Limb (tissue), 2 donors: ENCODE measurements at regions not wholly inside any gene's neighbourhood (a gene's known extent, or its start where the extent isn't known, plus 50 kb on each side); places are given as distances from the start of the nearest gene placed in this dataset.

Source experiments
- DNase-seq, 2 donors: peaks; one replicate each; pipeline ENCODE4 v3.0.0-alpha.2; 2016; ENCODE audit errors: extremely low spot score in 2 of 2

DNA sequence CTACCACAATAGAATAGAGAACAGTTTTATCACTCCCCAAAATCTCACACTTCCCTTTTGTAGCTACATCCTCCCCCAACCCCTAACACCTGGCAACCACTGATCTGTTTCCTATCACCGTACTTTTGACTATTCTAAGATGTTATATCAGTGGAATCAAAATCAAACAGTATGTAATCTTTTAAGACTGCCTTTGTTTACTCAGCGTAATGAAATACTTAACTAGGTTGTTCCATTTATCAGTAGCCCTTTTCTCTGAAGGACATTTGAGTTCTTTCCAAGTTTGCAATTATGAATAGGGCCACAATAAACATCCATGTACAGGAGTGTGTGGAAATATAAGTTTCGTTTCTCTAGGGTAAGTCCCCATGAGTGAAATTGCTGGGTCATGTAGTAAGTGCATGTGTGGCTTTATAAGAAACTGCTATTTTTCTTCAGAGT lies 372.3 kb downstream of the SV2B start:
- DNase-seq = no peak

DNA sequence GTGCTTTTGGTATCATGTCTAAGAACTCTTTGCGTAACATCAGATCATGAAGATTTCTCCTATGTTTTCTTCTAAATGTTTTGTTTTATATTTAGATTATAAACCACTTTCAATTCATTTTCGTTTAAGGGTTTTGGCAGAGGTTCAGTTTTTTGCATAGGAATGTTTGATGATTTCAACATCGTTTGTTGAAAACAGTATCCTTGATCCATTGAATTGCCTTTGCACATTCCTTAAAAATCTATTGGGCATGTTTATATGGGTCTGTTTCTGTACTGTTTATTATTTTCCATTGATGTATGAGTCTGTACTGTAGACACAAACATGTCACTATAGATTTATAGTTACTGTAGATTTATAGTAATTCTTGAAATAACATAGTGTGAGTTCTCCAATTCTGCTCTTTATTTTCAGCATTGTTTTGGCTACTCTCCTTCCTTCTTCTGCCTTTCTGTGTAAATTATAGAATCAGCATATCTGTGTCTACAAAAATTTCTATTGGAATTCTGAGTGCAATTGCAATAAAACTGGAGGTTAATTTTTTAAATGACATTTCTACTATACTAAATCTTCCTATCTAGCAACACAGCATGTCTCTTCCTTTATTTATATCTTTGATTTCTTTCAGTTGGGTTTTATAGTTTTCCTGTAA lies 374.0 kb downstream of the SV2B start:
- no peak for DNase-seq

DNA sequence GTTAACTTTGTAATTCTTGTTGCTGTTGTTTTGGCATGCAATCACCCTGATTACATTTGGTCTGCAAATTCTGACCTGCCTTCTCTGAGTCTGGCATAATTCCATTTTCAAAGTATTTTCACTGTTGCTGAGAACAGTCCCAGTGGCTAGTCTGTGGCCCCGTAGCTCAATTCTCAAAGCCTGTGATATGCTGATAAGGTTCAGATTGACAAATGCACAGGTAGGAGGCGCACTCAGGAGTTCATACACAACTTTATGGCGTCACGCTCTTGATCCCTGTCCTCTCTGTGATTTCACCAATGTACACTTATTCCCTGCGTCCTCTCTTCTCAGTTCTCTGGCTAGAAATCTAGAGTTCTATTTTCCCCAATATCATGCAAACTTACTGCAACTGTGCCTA lies 376.6 kb upstream of the SLCO3A1 start:
- DNase-seq = no peak

DNA sequence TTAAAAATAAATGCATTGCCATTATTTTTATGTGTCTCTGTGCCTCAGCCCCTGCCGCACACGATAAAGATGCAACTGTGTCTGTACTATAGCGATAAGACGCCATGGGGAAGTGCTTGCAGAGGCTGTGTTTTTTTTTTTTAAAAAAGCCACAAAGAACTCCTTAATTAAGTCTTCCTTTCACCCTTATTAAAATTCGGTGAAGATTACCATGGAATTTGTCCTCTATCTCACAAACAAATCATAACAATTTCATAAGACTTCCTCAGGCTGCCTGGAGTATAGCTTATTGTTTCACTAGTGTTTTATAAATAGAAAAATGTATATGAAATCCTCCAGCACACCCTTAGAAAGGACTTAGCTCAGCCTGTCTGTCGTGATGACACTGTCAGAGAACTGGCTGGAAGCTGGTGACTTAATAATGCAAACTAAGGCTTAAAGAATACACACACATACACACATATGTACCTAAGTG lies 374.8 kb upstream of the SLCO3A1 start:
- DNase-seq = no peak

DNA sequence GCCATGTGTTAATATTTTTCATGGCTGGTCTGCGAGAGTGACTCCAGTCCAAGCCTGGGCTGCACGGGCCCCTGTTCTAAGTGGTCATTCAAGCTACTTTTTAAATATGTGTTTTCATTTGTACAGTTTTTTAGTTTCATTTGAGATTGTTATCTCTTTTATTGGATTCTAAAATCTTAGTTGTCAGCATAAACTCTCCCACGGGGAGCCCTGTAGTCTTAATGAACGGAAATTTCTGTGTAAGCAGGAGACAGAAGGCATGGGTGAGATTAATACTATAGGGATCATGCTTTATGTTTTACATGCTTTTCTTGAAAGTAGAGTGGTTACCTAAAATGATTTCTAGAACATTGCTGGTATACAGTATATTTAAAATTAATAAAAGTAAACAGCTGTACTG lies 373.1 kb upstream of the SLCO3A1 start:
- DNase-seq = no peak

DNA sequence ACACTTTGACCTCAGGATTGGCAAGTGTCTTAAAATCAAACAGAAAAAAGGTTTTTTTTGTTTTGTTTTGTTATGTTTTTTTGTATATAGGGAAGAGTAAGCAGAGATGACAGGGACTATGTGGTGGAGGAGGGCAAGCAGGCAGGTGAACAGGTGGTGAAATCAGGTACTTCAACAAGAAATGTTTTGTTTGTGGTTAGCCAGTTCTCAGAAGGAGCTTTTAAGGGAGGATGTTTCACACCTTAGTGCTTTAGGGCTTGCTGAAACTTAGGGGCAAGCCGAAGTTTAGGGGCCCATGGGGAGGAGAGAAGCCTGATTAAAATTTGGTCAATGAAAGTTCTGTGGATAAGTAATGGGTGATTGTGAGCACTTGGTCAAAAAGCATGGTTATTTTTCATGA lies 370.7 kb upstream of the SLCO3A1 start:
- no peak for DNase-seq

DNA sequence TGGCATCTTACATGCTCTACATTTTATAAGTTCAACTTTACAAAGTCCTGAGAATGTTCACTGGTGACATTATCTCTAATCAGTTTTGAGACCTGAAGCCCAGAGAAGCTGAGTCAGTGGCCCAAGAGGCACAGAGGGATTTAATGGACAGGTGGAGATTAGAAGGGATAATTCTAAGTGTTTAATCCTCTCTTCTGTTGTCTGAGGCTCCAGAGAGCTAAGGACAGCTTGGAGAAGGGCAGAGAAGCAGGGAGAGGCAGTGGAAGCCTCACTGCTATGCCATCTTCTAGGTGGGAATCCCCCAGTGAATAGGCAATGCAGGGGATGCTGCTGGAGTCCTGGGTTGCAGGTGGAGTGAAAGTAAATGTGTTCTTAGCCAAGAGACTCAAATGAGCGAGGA lies 369.4 kb upstream of the SLCO3A1 start:
- no peak for DNase-seq

GRCh38 chr15:91488452-91488851 lies 365.1 kb upstream of the SLCO3A1 start:
- DNase-seq = no peak

GRCh38 chr15:91490211-91490610 lies 363.3 kb upstream of the SLCO3A1 start:
- no peak for DNase-seq

GRCh38 chr15:91491101-91491950 lies 362.2 kb upstream of the SLCO3A1 start:
- DNase-seq = no peak

DNA sequence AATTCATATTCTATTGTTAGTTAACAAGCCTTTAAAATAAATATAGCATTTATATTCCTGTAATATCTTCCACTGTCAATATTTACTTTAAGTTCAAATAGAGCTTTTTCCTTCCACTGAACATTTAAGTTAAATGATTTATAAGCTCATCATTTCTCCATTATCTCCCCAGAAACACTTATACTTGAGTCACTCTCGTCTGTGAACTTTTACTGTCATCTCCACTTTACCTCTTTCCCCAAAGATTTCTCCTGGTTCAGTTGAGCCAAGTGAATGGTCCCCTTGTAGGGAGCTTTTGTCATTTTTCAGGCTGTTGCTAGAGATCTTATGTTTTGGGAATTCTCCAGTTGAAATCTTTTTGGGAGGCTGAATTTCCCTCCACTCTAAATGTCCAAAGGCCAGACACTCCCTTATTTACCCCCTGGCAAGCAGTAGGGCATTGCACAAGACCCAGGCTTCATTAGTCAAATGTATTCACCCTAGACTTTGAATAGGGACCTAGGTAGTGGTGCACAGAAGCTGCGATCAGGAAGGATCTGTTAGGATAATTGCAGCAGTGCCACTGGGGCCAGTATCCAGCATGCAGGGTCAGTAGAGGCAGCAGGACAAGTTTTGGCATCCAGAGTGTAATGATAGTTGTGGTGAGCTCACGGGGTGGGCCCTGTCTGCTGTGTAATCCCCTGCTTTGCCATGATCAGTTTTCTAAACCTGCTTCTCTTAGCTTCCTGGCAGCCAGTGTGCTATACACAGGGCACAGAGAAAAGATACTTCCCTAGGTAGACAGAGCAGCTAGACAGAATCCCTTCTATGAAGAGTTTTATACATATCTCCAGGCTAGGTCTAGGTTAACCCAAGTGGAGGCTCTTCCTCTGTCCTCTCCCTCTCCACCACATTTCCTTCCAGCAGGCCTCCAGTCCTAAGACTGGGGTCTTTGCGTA lies 356.5 kb upstream of the SLCO3A1 start:
- no peak for DNase-seq

DNA sequence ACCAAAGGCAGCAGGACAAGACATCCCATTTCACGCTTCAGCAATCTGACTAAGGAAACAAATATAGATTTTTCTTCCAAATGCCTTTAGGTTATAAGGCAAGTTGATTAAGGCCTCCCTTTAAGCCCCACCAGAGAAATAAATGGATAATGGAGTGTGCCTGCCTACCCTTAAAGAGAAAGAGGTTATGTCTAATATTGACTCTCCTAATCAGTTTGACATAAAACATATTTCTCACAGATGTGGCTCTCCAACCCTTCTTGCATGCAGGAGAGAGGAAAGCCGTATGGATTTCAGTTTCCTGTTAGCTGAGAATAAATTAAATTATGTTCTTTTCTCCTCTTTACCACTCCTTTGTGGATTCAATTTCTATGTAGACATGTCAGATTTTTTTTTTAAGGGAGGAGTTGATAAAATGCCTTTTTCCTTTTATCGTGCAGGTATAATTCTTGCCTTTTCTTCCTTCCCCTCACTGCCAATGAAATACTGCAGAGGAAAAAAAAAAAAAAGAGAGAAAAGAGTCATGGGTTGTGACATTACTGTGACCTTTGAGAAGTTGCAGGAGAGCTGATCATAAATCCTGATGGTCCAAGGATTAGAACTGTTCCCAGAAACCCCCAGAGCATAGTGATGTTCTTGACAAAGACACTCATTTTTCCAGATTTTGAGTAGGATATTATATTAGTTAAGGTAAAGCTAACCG lies 355.3 kb upstream of the SLCO3A1 start:
- DNase-seq = no peak

DNA sequence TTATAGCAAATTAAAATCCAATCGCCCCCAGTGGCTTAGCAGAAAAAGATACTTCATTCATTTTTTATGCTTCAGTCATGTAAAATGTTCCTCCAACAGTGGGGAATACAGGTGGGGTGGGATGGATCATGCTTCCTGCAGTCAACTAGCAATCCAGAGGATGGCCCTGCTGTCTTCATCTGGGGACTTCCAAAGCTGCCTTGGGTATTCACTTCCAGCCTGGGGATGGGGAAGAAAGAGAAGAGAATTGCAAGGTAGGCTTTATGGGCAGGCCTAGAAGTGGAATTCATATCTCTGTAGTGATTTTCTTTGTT lies 354.8 kb upstream of the SLCO3A1 start:
- DNase-seq = no peak

DNA sequence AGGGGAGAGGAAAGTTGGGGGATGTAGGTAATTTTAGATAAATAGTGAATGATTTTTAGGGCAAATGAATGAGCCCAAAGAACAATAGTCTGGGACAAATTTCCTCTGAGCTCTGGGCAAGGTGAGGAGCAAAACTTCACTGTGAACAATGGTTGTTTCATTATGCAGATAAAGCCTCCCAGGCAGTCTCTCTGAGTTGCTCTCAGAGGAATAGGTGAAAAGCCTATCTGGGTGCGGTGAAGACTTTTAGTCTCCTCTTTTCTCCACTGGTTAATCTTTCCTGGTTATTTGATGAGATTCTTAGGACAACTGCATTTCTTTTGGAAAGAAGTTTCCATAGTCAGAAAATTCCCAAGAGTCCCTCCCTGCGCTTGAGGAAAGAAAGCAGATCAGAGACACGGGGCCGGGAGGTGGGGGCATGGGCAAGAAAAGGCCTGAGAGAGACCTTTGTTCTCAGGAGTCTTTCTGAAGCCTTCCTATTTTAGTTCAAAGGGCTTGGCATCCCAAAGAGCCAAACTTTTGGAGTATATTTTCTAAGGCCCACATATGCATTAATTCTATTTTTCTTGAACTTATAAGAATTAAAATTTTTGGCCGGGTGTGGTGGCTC lies 353.6 kb upstream of the SLCO3A1 start:
- no peak for DNase-seq

DNA sequence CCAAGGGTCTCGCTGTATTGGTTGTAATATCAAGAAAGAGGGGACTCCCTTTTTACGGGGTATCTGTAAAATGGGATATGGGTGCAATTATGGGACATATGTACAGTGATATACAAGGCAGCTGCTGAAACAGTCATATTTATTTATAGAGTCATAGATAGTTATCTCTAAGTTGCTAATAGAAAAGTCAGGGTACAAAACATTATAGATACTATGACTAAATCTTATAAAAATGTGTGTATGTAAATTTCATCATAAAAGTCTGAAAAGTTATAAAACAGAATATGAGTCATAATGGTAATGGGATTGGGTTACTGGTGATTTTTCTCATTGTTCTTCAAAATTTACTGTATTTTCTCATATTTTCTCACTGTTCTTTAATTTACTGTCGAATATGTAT lies 344.9 kb upstream of the SLCO3A1 start:
- no peak for DNase-seq

- DNase-seq = no peak
Measured at GRCh38 chr15:91514147-91514546, 339.4 kb upstream of the SLCO3A1 start.

DNA sequence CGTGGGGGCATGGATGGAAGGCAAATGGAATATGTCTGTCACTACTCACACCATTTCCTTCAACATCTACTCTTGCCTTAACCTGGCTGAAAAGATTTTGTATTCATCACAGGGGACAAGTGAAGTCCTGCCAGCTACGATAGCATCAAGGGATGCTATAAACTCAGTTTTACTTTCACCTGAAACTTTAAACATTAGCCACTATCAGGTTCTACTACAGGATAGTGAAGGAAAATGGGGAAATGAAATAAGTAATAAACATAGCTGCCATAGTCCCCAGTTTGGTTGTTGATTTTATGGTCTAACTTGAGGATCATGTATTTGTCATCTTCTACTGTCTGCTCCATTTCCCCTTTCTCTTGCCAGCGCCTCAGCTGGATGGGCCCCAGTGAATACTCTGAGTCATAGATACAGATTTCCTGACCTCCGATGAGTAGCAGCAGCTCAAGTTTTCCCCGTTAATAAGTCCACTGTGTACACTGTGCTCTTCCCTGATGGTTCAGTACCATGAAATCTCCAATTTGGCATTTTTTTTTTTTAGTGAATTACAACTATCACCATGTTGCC lies 338.2 kb upstream of the SLCO3A1 start:
- DNase-seq = no peak

- DNase-seq = no peak
Measured at GRCh38 chr15:91516866-91517265, 336.6 kb upstream of the SLCO3A1 start.

DNA sequence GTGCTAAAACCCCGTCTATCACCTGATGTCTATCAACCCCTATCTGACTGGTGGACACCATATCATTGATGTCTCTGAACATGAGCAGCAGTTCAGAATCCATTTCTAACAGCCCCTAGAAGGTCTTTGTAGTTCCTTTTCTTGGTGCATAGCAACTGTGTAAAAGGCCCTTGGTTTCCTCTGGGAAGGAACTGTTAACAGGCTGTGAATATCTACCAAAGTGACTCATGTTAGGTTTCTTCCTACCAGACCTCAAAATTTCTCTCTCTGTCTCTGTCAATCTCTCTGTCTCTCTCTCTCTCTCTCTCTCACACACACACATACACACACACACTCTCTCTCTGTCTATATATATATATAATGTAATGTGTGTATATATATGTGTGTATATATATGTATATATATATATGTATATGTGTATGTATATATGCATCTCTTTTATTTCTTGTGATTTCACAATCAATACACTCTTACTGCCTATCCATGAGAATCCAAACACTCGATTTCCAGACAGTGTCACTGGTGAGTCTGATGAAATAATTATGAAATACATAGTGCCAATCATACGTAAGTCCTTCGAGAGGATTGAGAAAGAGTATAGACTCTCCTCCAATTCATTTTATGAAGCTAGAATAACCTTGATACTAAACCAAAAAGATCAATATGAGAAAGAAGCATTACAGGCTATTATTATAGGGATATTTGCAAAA lies 335.9 kb upstream of the SLCO3A1 start:
- DNase-seq = no peak

DNA sequence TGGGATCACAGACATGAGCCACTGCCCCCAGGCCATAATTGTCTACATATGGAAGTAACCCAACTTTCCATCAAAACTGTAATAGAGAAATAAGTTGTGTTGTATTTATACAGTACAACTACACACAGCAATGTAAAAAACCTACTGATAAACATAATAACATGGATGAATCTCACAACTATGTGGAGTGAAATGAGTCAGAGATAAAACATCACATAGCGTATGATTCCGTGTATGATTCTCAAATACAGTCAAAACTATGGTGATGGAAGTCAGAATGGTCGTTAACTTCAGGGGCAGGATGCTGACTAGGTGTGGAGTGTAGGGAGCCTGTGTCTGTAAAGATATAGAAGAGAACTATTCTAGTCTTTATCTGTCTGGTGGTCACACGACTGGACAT lies 332.7 kb upstream of the SLCO3A1 start:
- no peak for DNase-seq
